Keratinocyte (primary cell): ENCODE measurements at regions not wholly inside any gene's neighbourhood (a gene's known extent, or its start where the extent isn't known, plus 50 kb on each side); places are given as distances from the start of the nearest gene placed in this dataset.

Experiments
- CTCF ChIP-seq, 3 experiments: IDR thresholded peaks in 1 of 3; conservative IDR thresholded peaks in 1 of 3; optimal IDR thresholded peaks in 1 of 3; 2 replicates in 2 of 3; 3 replicates in 1 of 3; pipeline versions ENCODE3 to v1.5.1; 2011; ENCODE audit warnings: low read length in 3 of 3, mild to moderate bottlenecking in 3 of 3, moderate library complexity in 2 of 3, control low read depth in 1 of 3, inconsistent platforms in 1 of 3; ENCODE audit not compliant: insufficient read depth in 2 of 3; ENCODE audit errors: extremely low read depth in 1 of 3
- EZH2 ChIP-seq: IDR thresholded peaks from one replicate; pipeline ENCODE4 v1.6.1; 2012; ENCODE audit warnings: inconsistent platforms, mild to moderate bottlenecking, low read length, moderate library complexity

- TF ChIP-seq CTCF (optimal IDR thresholded peaks at IDR 0.05 in 1 of 3, IDR thresholded peaks at IDR 0.05 in 1 of 3, conservative IDR thresholded peaks at IDR 0.05 in 1 of 3; ENCODE audit: extremely low read depth in 1 of 3, insufficient read depth in 2 of 3, low read length in 3 of 3) (no peak), EZH2 (no peak)
Observed at GRCh38 chr4:114093221-114093715, 113.8 kb upstream of the ARSJ start.
